SK-N-SH (cell line): ENCODE measurements at regions not wholly inside any gene's neighbourhood (a gene's known extent, or its start where the extent isn't known, plus 50 kb on each side); places are given as distances from the start of the nearest gene placed in this dataset.

Source experiments
- CTCF ChIA-PET: fragments of 300-600, 350-600 bp; formaldehyde crosslinking; extraction: SDS; loops from one replicate; lab custom pipeline; 2021; lab: Yijun Ruan, JAX
- POLR2A ChIA-PET: fragments of 350-600 bp; sonication (Branson Sonifier 250); formaldehyde crosslinking; extraction: SDS; loops from one replicate; lab custom pipeline; 2020; ENCODE audit warnings: antibody characterized with exemption, inconsistent platforms; lab: Yijun Ruan, JAX
- DNase-seq: peaks from one replicate; pipeline ENCODE4 v3.0.0; 2012
- H2AFZ ChIP-seq: fragments of 200-600 bp; sonication (generic); 2 replicates; pipeline ENCODE4 v1.8.1; 2016; ENCODE audit warnings: antibody characterized with exemption, mild to moderate bottlenecking, low read depth
- H3F3A ChIP-seq: fragments of 200-600 bp; sonication (generic); replicated peaks from 2 replicates; pipeline ENCODE3; 2016; ENCODE audit warnings: antibody characterized with exemption, mild to moderate bottlenecking; ENCODE audit not compliant: insufficient read depth
- H3K27ac ChIP-seq, 2 experiments: fragments of 200-500 bp in 1 of 2; fragments of 200-600 bp in 1 of 2; sonication (Bioruptor generic) in 1 of 2; sonication (generic), shearing (Covaris generic) in 1 of 2; 2 replicates each; pipeline versions ENCODE4 v1.5.1 to v1.6.1; 2014 to 2016; ENCODE audit warnings: low read depth in 2 of 2, inconsistent platforms in 1 of 2, low read length in 1 of 2, mild to moderate bottlenecking in 1 of 2, mixed read lengths in 1 of 2
- H3K27me3 ChIP-seq: fragments of 200-600 bp; sonication (generic), shearing (Covaris generic); 2 replicates; pipeline ENCODE4 v1.6.1; 2016; ENCODE audit warnings: mixed run types; ENCODE audit not compliant: insufficient read depth
- H3K36me3 ChIP-seq, 2 experiments: fragments of 200-500 bp in 1 of 2; fragments of 200-600 bp in 1 of 2; sonication (Bioruptor generic) in 1 of 2; sonication (generic) in 1 of 2; replicated peaks in 1 of 2; 2 replicates each; pipeline versions ENCODE3 to v1.5.1; 2014 to 2016; ENCODE audit warnings: low read length in 1 of 2, mild to moderate bottlenecking in 1 of 2; ENCODE audit not compliant: insufficient read depth in 2 of 2, control insufficient read depth in 1 of 2
- H3K4me1 ChIP-seq, 2 experiments: fragments of 200-500 bp in 1 of 2; fragments of 200-600 bp in 1 of 2; sonication (Bioruptor generic) in 1 of 2; sonication (generic), shearing (Covaris generic) in 1 of 2; 2 replicates each; pipeline versions ENCODE4 v1.5.1 to v1.6.1; 2014 to 2016; ENCODE audit warnings: low read depth in 1 of 2, low read length in 1 of 2, mixed run types in 1 of 2; ENCODE audit not compliant: insufficient read depth in 2 of 2, control insufficient read depth in 1 of 2
- H3K4me2 ChIP-seq: fragments of 200-600 bp; sonication (generic), shearing (Covaris generic); 2 replicates; pipeline ENCODE4 v1.6.1; 2017; ENCODE audit warnings: mixed run types
- H3K4me3 ChIP-seq, 2 experiments: fragments of 200-500 bp in 1 of 2; fragments of 200-600 bp in 1 of 2; sonication (Bioruptor generic) in 1 of 2; sonication (generic), shearing (Covaris generic) in 1 of 2; 2 replicates each; pipeline versions ENCODE4 v1.5.1 to v1.8.1; 2014 to 2016; ENCODE audit warnings: low read depth in 2 of 2, inconsistent platforms in 1 of 2, low read length in 1 of 2, mild to moderate bottlenecking in 1 of 2, mixed read lengths in 1 of 2, moderate library complexity in 1 of 2
- H3K79me2 ChIP-seq: fragments of 200-600 bp; sonication (generic); 2 replicates; pipeline ENCODE4 v1.8.1; 2017; ENCODE audit warnings: mild to moderate bottlenecking; ENCODE audit not compliant: insufficient read depth
- H3K9ac ChIP-seq: fragments of 200-600 bp; sonication (generic); 2 replicates; pipeline ENCODE4 v1.6.1; 2017; ENCODE audit warnings: mixed run types
- H3K9me2 ChIP-seq: fragments of 200-600 bp; sonication (generic); 2 replicates; pipeline ENCODE4 v1.6.1; 2017; ENCODE audit warnings: mixed run types
- H3K9me3 ChIP-seq: fragments of 200-600 bp; sonication (generic); 2 replicates; pipeline ENCODE4 v1.6.1; 2017; ENCODE audit warnings: mixed run types, mild to moderate bottlenecking, moderate library complexity
- H4K20me1 ChIP-seq: fragments of 200-600 bp; sonication (generic); 2 replicates; pipeline ENCODE4 v1.6.1; 2017; ENCODE audit warnings: mild to moderate bottlenecking, mixed run types; ENCODE audit not compliant: insufficient read depth
- FOXM1 ChIP-seq: IDR thresholded peaks from 2 replicates; pipeline ENCODE4 v1.4.0; 2012; ENCODE audit warnings: low read depth, mild to moderate bottlenecking
- GABPA ChIP-seq: IDR thresholded peaks from 2 replicates; pipeline ENCODE4 v1.4.0; 2012; ENCODE audit warnings: low read depth, mild to moderate bottlenecking
- NFIC ChIP-seq: IDR thresholded peaks from 2 replicates; pipeline ENCODE4 v1.4.0; 2012; ENCODE audit warnings: borderline replicate concordance
- RAD21 ChIP-seq: IDR thresholded peaks from 2 replicates; pipeline ENCODE4 v1.6.1; 2012; ENCODE audit warnings: mild to moderate bottlenecking, low read length
- RCOR1 ChIP-seq: fragments of 150-350 bp; IDR thresholded peaks from 2 replicates; pipeline ENCODE4 v1.6.1; 2017; ENCODE audit warnings: antibody characterized with exemption, low read length
- REST ChIP-seq: IDR thresholded peaks from 2 replicates; pipeline ENCODE4 v1.6.1; 2012; ENCODE audit warnings: mild to moderate bottlenecking, low read depth, low read length, moderate library complexity
- RFX5 ChIP-seq: IDR thresholded peaks from 2 replicates; pipeline ENCODE4 v1.6.1; 2012; ENCODE audit warnings: mild to moderate bottlenecking, improper control_type of control experiment, low read length
- RXRA ChIP-seq: IDR thresholded peaks from 2 replicates; pipeline ENCODE4 v1.4.0; 2012; ENCODE audit warnings: low read depth, mild to moderate bottlenecking, borderline replicate concordance
- YY1 ChIP-seq: IDR thresholded peaks from 2 replicates; pipeline ENCODE4 v1.4.0; 2012; ENCODE audit warnings: low read depth, mild to moderate bottlenecking
- WGBS: methylation state at CpG from one replicate; pipeline ENCODE4 v1.1.6; 2017; ENCODE audit warnings: low lambda C conversion rate; 5-methylcytosine and 5-hydroxymethylcytosine counted together

DNA sequence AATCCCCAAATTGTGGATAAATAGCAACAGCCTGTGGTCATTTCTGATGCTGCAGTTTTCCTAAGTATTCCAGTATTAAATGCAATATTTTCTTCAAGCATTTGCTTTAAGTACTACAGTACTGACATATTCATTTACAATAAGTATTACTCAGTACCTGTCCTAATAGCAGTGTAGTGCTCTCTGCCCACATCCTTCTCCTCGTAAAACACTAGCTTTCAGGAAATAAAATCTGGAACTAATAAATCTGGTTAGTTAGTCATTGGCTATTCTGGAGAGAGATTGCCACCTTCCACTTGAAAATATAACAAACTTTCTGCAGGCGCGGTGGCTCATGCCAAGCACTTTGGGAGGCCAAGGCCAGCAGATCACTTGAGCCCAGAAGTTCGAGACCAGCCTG is 441.5 kb downstream of the PRKD1 start:
- POLR2A ChIA-PET = no interaction called here
- Histone ChIP-seq H3K9ac (no peak overlapping the region), H3K4me2 (no peak overlapping the region), H3K9me3 (no peaks in the 10 kb centered on the region), H3K27ac (no peak overlapping the region), H3K36me3 (no peaks in the 10 kb centered on the region), H3F3A (no peaks in the 10 kb centered on the region), H3K4me3 (no peak overlapping the region), H3K79me2 (no peaks in the 10 kb centered on the region), H2AFZ (no peak overlapping the region), H3K4me1 (no peaks in the 10 kb centered on the region), H3K9me2 (no peaks in the 10 kb centered on the region), H4K20me1 (no peaks in the 10 kb centered on the region), H3K27me3 (no peaks in the 10 kb centered on the region; the same call in 1 of the 2 replicates)
- 5% methylated on average over 4 of the region's 4 CpGs for WGBS
- TF ChIP-seq YY1 (no peak), RXRA (no peak)
- CTCF ChIA-PET = no interaction called here
- DNase-seq = no peak

- Histone ChIP-seq H2AFZ (no peak overlapping the region), H3K4me3 (no peak overlapping the region), H3K9me2 (no peaks in the 10 kb centered on the region), H3K9me3 (no peaks in the 10 kb centered on the region), H3K79me2 (no peaks in the 10 kb centered on the region), H4K20me1 (no peaks in the 10 kb centered on the region), H3K36me3 (no peaks in the 10 kb centered on the region), H3K9ac (no peak overlapping the region), H3K4me2 (no peak overlapping the region), H3F3A (no peaks in the 10 kb centered on the region), H3K4me1 (no peaks in the 10 kb centered on the region), H3K27ac (no peak overlapping the region)
- 8% methylated on average over 4 of the region's 4 CpGs for WGBS
- TF ChIP-seq REST (no peak), RFX5 (no peak), GABPA (no peak), FOXM1 (no peak), RCOR1 (no peak)
- TF ChIP-seq, all 33 proteins: peak for 0
- DNase-seq = no peak
- ChIA-PET CTCF (no interaction called here), POLR2A (no interaction called here)
- 0 out of 2 replicates have a peak, but pooled peaks cover 6% of the 10 kb centered on the region for H3K27me3 ChIP-seq
Measured at GRCh38 chr14:29489911-29490425, 437.7 kb downstream of the PRKD1 start.

DNA sequence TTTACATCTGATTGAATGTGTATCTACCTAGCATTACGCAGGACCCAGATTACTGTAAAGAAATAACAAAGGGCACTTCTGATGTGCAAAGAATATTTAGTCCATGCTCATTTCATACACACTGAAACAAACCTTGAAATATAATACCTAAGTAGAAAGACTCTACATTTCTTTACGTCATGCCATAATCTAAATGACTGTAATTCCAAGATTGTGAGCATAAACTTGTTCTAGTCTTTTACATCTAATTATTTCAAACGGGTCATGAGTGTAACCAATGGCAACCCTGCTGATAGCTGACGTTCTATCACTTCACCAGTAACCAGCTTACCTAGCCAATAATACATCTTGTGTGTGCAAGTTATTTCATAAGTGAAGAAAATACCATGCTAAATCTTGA is 433.8 kb downstream of the PRKD1 start:
- Histone ChIP-seq H3K36me3 (no peaks in the 10 kb centered on the region), H3K9me2 (no peaks in the 10 kb centered on the region), H2AFZ (no peak overlapping the region), H3K27ac (no peak overlapping the region), H4K20me1 (no peaks in the 10 kb centered on the region), H3K9me3 (no peaks in the 10 kb centered on the region), H3K27me3 (0 out of 2 replicates have a peak, but pooled peaks cover 6% of the 10 kb centered on the region), H3F3A (no peaks in the 10 kb centered on the region), H3K79me2 (no peaks in the 10 kb centered on the region), H3K4me3 (no peak overlapping the region), H3K9ac (no peak overlapping the region), H3K4me1 (no peaks in the 10 kb centered on the region), H3K4me2 (no peak overlapping the region)
- 2% methylated on average over 4 of the region's 4 CpGs for WGBS
- ChIA-PET POLR2A (no interaction called here), CTCF (no interaction called here)
- TF ChIP-seq NFIC = no peak
- no peak for TF ChIP-seq RAD21
- no peak for TF ChIP-seq GABPA
- DNase-seq = no peak
